ENCODE measurements at regions not wholly inside any gene's neighbourhood (a gene's known extent, or its start where the extent isn't known, plus 50 kb on each side); places are given as distances from the start of the nearest gene placed in this dataset.

DNA sequence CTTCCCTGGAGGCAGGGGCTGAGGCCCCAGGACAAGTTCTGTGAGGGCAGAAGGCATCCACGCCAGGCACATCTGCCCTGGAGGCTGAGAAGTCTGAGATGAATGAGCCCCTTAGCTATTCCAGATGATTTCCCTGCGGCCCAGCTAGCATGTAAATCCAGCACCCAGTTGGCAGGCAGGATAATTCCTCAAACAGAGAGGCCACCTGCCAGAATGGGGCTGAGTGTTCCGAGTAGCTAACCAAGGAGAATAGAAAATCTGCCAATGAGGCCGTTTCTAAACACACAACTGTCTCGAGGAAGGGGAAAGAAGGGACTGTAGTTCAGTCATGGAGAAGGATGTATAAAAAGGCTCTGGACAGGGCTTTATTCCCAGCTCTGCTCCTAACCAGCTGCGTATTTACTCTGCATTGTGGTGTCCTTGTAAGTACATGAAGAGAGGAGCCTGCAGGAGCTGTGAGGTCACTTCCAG is 211.4 kb upstream of the CDYL start:
- TF ChIP-seq, protein P1, sequence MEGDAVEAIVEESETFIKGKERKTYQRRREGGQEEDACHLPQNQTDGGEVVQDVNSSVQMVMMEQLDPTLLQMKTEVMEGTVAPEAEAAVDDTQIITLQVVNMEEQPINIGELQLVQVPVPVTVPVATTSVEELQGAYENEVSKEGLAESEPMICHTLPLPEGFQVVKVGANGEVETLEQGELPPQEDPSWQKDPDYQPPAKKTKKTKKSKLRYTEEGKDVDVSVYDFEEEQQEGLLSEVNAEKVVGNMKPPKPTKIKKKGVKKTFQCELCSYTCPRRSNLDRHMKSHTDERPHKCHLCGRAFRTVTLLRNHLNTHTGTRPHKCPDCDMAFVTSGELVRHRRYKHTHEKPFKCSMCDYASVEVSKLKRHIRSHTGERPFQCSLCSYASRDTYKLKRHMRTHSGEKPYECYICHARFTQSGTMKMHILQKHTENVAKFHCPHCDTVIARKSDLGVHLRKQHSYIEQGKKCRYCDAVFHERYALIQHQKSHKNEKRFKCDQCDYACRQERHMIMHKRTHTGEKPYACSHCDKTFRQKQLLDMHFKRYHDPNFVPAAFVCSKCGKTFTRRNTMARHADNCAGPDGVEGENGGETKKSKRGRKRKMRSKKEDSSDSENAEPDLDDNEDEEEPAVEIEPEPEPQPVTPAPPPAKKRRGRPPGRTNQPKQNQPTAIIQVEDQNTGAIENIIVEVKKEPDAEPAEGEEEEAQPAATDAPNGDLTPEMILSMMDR (IDR thresholded peaks at IDR 0.05), result no peak
- TF ChIP-seq POLR2A (IDR thresholded peaks at IDR 0.05), result no peak
- no peak for TF ChIP-seq POLR2AphosphoS5 (IDR thresholded peaks at IDR 0.05)

Measured in breast epithelium (tissue), 3 donors.